HT1080 (cell line): ENCODE measurements at regions not wholly inside any gene's neighbourhood (a gene's known extent, or its start where the extent isn't known, plus 50 kb on each side); places are given as distances from the start of the nearest gene placed in this dataset.
"Not testable (repeated sequence)": the region's sequence is repeated elsewhere in the genome, so short reads cannot be mapped to it uniquely, and the experiment has no call there.

ENCODE experiments used
- DNase-seq: peaks from one replicate; pipeline ENCODE4 v3.0.0-alpha.2; 2015; ENCODE audit warnings: low read depth

- DNase-seq, result no peak
These were observed 569.0 kb upstream of the B3GAT1 start for GRCh38 chr11:134980819-134981710.

GRCh38 chr11:134979089-134979457 is 567.0 kb upstream of the B3GAT1 start:
- not testable (repeated sequence) for DNase-seq

- DNase-seq, result no peak
These were observed 566.5 kb upstream of the B3GAT1 start for GRCh38 chr11:134978388-134979088.

- DNase-seq, result peak; percentile 16
These were observed 564.5 kb upstream of the B3GAT1 start for GRCh38 chr11:134976551-134976950.

GRCh38 chr11:134975866-134976376 is 563.9 kb upstream of the B3GAT1 start:
- no peak for DNase-seq

GRCh38 chr11:134973801-134974200 is 561.8 kb upstream of the B3GAT1 start:
- DNase-seq, result no peak

GRCh38 chr11:134971381-134971780 is 559.3 kb upstream of the B3GAT1 start:
- DNase-seq, result no peak

- no peak for DNase-seq
These were observed 555.7 kb upstream of the B3GAT1 start for GRCh38 chr11:134967746-134968145.

- not testable (repeated sequence) for DNase-seq
These were observed 549.3 kb upstream of the B3GAT1 start for GRCh38 chr11:134961386-134961785.

- DNase-seq, result no peak
These were observed 546.8 kb upstream of the B3GAT1 start for GRCh38 chr11:134958870-134959269.

GRCh38 chr11:134958336-134958640 is 546.2 kb upstream of the B3GAT1 start:
- DNase-seq, result no peak

GRCh38 chr11:134957540-134958335 is 545.7 kb upstream of the B3GAT1 start:
- DNase-seq, result no peak

- DNase-seq, result no peak
These were observed 544.6 kb upstream of the B3GAT1 start for GRCh38 chr11:134956450-134957210.

GRCh38 chr11:134955970-134956369 is 543.9 kb upstream of the B3GAT1 start:
- not testable (repeated sequence) for DNase-seq

GRCh38 chr11:134955281-134955680 is 543.2 kb upstream of the B3GAT1 start:
- DNase-seq, result no peak

- not testable (repeated sequence) for DNase-seq
These were observed 542.4 kb upstream of the B3GAT1 start for GRCh38 chr11:134954456-134954855.

GRCh38 chr11:134953417-134953970 is 541.5 kb upstream of the B3GAT1 start:
- not testable (repeated sequence) for DNase-seq

- DNase-seq, result peak; percentile 30
These were observed 539.3 kb upstream of the B3GAT1 start for GRCh38 chr11:134951305-134951700.

- peak; percentile 40 for DNase-seq
These were observed 538.8 kb upstream of the B3GAT1 start for GRCh38 chr11:134950692-134951304.
